BLaER1 (cell line): ENCODE measurements at regions not wholly inside any gene's neighbourhood (a gene's known extent, or its start where the extent isn't known, plus 50 kb on each side); places are given as distances from the start of the nearest gene placed in this dataset.

Experiments
- H3K27ac ChIP-seq: shearing (Covaris generic); formaldehyde crosslinking; 2 replicates; pipeline ENCODE4 v1.8.1; 2022
- H3K27me3 ChIP-seq: shearing (Covaris generic); formaldehyde crosslinking; 2 replicates; pipeline ENCODE4 v1.8.1; 2022
- H3K36me3 ChIP-seq: shearing (Covaris generic); formaldehyde crosslinking; 2 replicates; pipeline ENCODE4 v1.8.1; 2022
- H3K4me1 ChIP-seq: shearing (Covaris generic); formaldehyde crosslinking; 2 replicates; pipeline ENCODE4 v1.8.1; 2022
- H3K4me2 ChIP-seq: shearing (Covaris generic); formaldehyde crosslinking; 2 replicates; pipeline ENCODE4 v1.8.1; 2022
- H3K4me3 ChIP-seq: shearing (Covaris generic); formaldehyde crosslinking; 2 replicates; pipeline ENCODE4 v1.8.1; 2022
- H3K9ac ChIP-seq: shearing (Covaris generic); formaldehyde crosslinking; 2 replicates; pipeline ENCODE4 v1.8.1; 2022
- H3K9me3 ChIP-seq: shearing (Covaris generic); formaldehyde crosslinking; 2 replicates; pipeline ENCODE4 v1.8.1; 2022
- H4K20me1 ChIP-seq: shearing (Covaris generic); formaldehyde crosslinking; 2 replicates; pipeline ENCODE4 v1.8.1; 2022
- Cebpa-rat ChIP-seq: shearing (Covaris generic); IDR thresholded peaks from 2 replicates; pipeline ENCODE4 v1.8.1; 2022

GRCh38 chr2:149661844-149662243 lies 74.3 kb upstream of the MMADHC start:
- H4K20me1 ChIP-seq = no peaks in the 10 kb centered on the region
- TF ChIP-seq Cebpa-rat = no peak
- H3K4me2 ChIP-seq = no peak overlapping the region
- H3K36me3 ChIP-seq = no peaks in the 10 kb centered on the region
- H3K4me1 ChIP-seq = no peaks in the 10 kb centered on the region
- no peak overlapping the region for H3K9ac ChIP-seq
- H3K27me3 ChIP-seq = no peaks in the 10 kb centered on the region
- H3K4me3 ChIP-seq = no peak overlapping the region
- no peaks in the 10 kb centered on the region for H3K9me3 ChIP-seq
- H3K27ac ChIP-seq = no peak overlapping the region

- Histone ChIP-seq H3K4me1 (no peaks in the 10 kb centered on the region), H3K4me3 (no peak overlapping the region), H4K20me1 (no peaks in the 10 kb centered on the region), H3K36me3 (no peaks in the 10 kb centered on the region), H3K4me2 (no peak overlapping the region), H3K27ac (no peak overlapping the region), H3K9me3 (peaks cover 3% of the 10 kb centered on the region; the same call in 1 of the 2 replicates), H3K9ac (no peak overlapping the region), H3K27me3 (no peaks in the 10 kb centered on the region)
- TF ChIP-seq Cebpa-rat = no peak
These were observed 71.0 kb upstream of the MMADHC start for GRCh38 chr2:149658553-149658952.

- Histone ChIP-seq H3K36me3 (no peaks in the 10 kb centered on the region), H3K27ac (no peak overlapping the region), H3K9ac (no peak overlapping the region), H3K4me3 (no peak overlapping the region), H4K20me1 (no peaks in the 10 kb centered on the region), H3K4me2 (no peak overlapping the region), H3K4me1 (no peaks in the 10 kb centered on the region), H3K9me3 (peaks cover 3% of the 10 kb centered on the region; the same call in 1 of the 2 replicates), H3K27me3 (no peaks in the 10 kb centered on the region)
- no peak for TF ChIP-seq Cebpa-rat
These were observed 69.9 kb upstream of the MMADHC start for GRCh38 chr2:149657401-149658040.

GRCh38 chr2:149656996-149657395 lies 69.4 kb upstream of the MMADHC start:
- no peak for TF ChIP-seq Cebpa-rat
- no peaks in the 10 kb centered on the region for H3K4me1 ChIP-seq
- H3K36me3 ChIP-seq = no peaks in the 10 kb centered on the region
- no peaks in the 10 kb centered on the region for H3K27me3 ChIP-seq
- H3K27ac ChIP-seq = no peak overlapping the region
- H3K4me3 ChIP-seq = no peak overlapping the region
- no peak overlapping the region for H3K9ac ChIP-seq
- peaks cover 3% of the 10 kb centered on the region; the same call in 1 of the 2 replicates for H3K9me3 ChIP-seq
- no peaks in the 10 kb centered on the region for H4K20me1 ChIP-seq
- H3K4me2 ChIP-seq = no peak overlapping the region

GRCh38 chr2:149653831-149654445 lies 66.4 kb upstream of the MMADHC start:
- Histone ChIP-seq H3K36me3 (no peaks in the 10 kb centered on the region), H3K9ac (no peak overlapping the region), H3K4me3 (no peak overlapping the region), H3K9me3 (peaks cover 10% of the 10 kb centered on the region), H3K4me1 (no peaks in the 10 kb centered on the region), H3K27me3 (no peaks in the 10 kb centered on the region), H3K27ac (no peak overlapping the region), H3K4me2 (no peak overlapping the region), H4K20me1 (no peaks in the 10 kb centered on the region)
- no peak for TF ChIP-seq Cebpa-rat

GRCh38 chr2:149652926-149653325 lies 65.4 kb upstream of the MMADHC start:
- TF ChIP-seq Cebpa-rat = no peak
- H3K4me2 ChIP-seq = no peak overlapping the region
- H3K9me3 ChIP-seq = peaks cover 10% of the 10 kb centered on the region
- no peak overlapping the region for H3K4me3 ChIP-seq
- no peaks in the 10 kb centered on the region for H4K20me1 ChIP-seq
- H3K9ac ChIP-seq = no peak overlapping the region
- H3K27ac ChIP-seq = no peak overlapping the region
- no peaks in the 10 kb centered on the region for H3K27me3 ChIP-seq
- no peaks in the 10 kb centered on the region for H3K36me3 ChIP-seq
- no peaks in the 10 kb centered on the region for H3K4me1 ChIP-seq

GRCh38 chr2:149652526-149652925 lies 65.0 kb upstream of the MMADHC start:
- Histone ChIP-seq H3K27me3 (no peaks in the 10 kb centered on the region), H3K4me2 (no peak overlapping the region), H3K27ac (no peak overlapping the region), H3K36me3 (no peaks in the 10 kb centered on the region), H3K4me1 (no peaks in the 10 kb centered on the region), H3K9ac (no peak overlapping the region), H4K20me1 (no peaks in the 10 kb centered on the region), H3K4me3 (no peak overlapping the region), H3K9me3 (peaks cover 10% of the 10 kb centered on the region)
- TF ChIP-seq Cebpa-rat = no peak

GRCh38 chr2:149651229-149651628 lies 63.7 kb upstream of the MMADHC start:
- H3K27me3 ChIP-seq = no peaks in the 10 kb centered on the region
- H3K4me1 ChIP-seq = no peaks in the 10 kb centered on the region
- no peaks in the 10 kb centered on the region for H3K36me3 ChIP-seq
- no peaks in the 10 kb centered on the region for H4K20me1 ChIP-seq
- no peak overlapping the region for H3K9ac ChIP-seq
- H3K4me2 ChIP-seq = no peak overlapping the region
- TF ChIP-seq Cebpa-rat = no peak
- no peak overlapping the region for H3K27ac ChIP-seq
- H3K9me3 ChIP-seq = peaks cover 10% of the 10 kb centered on the region
- no peak overlapping the region for H3K4me3 ChIP-seq

GRCh38 chr2:149650006-149650405 lies 62.4 kb upstream of the MMADHC start:
- no peak overlapping the region for H3K4me3 ChIP-seq
- no peak overlapping the region for H3K4me2 ChIP-seq
- H3K9me3 ChIP-seq = peaks cover 7% of the 10 kb centered on the region; the same call in 1 of the 2 replicates
- H4K20me1 ChIP-seq = no peaks in the 10 kb centered on the region
- H3K4me1 ChIP-seq = no peaks in the 10 kb centered on the region
- no peak for TF ChIP-seq Cebpa-rat
- no peaks in the 10 kb centered on the region for H3K27me3 ChIP-seq
- H3K36me3 ChIP-seq = no peaks in the 10 kb centered on the region
- no peak overlapping the region for H3K27ac ChIP-seq
- no peak overlapping the region for H3K9ac ChIP-seq

- Histone ChIP-seq H3K36me3 (no peaks in the 10 kb centered on the region), H3K9me3 (peaks cover 12% of the 10 kb centered on the region), H4K20me1 (no peaks in the 10 kb centered on the region), H3K27ac (no peak overlapping the region), H3K4me3 (no peak overlapping the region), H3K27me3 (no peaks in the 10 kb centered on the region), H3K9ac (no peak overlapping the region), H3K4me2 (no peak overlapping the region), H3K4me1 (no peaks in the 10 kb centered on the region)
- TF ChIP-seq Cebpa-rat = no peak
These were observed 60.9 kb upstream of the MMADHC start for GRCh38 chr2:149648282-149649030.
